GM19463 (cell line): ENCODE measurements at regions not wholly inside any gene's neighbourhood (a gene's known extent, or its start where the extent isn't known, plus 50 kb on each side); places are given as distances from the start of the nearest gene placed in this dataset.

Experiments used
- ATAC-seq: cut with Tn5 transposase; IDR thresholded peaks from one replicate; pipeline ENCODE4 v1.9.1; 2021; ENCODE audit warnings: mild to moderate bottlenecking, moderate library complexity; ENCODE audit not compliant: unreplicated experiment

- ATAC-seq, result no peak
Measured at GRCh38 chr1:65670518-65670917, 122.2 kb upstream of the PDE4B start.

GRCh38 chr1:65674522-65674921 is 118.2 kb upstream of the PDE4B start:
- no peak for ATAC-seq

GRCh38 chr1:65679773-65680172 is 112.9 kb upstream of the PDE4B start:
- ATAC-seq, result no peak

- no peak for ATAC-seq
Measured at GRCh38 chr1:65681096-65681495, 111.6 kb upstream of the PDE4B start.

GRCh38 chr1:65687428-65688214 is 105.1 kb upstream of the PDE4B start:
- peak; percentile 96 for ATAC-seq

GRCh38 chr1:65688215-65688566 is 104.5 kb upstream of the PDE4B start:
- ATAC-seq, result no peak

GRCh38 chr1:65688848-65689247 is 103.8 kb upstream of the PDE4B start:
- no peak for ATAC-seq

- no peak for ATAC-seq
Measured at GRCh38 chr1:65691152-65691900, 101.4 kb upstream of the PDE4B start.

- ATAC-seq, result no peak
Measured at GRCh38 chr1:65691972-65692371, 100.7 kb upstream of the PDE4B start.

- ATAC-seq, result no peak
Measured at GRCh38 chr1:65694126-65694525, 98.6 kb upstream of the PDE4B start.

- no peak for ATAC-seq
Measured at GRCh38 chr1:65694933-65695332, 97.8 kb upstream of the PDE4B start.

- no peak for ATAC-seq
Measured at GRCh38 chr1:65698590-65698989, 94.1 kb upstream of the PDE4B start.

GRCh38 chr1:65703853-65704252 is 88.8 kb upstream of the PDE4B start:
- peak; percentile 65 for ATAC-seq

- ATAC-seq, result peak; percentile 38
Measured at GRCh38 chr1:65704318-65704717, 88.4 kb upstream of the PDE4B start.

- ATAC-seq, result no peak
Measured at GRCh38 chr1:65717815-65718454, 74.8 kb upstream of the PDE4B start.

- ATAC-seq, result no peak
Measured at GRCh38 chr1:65719391-65719790, 73.3 kb upstream of the PDE4B start.

- ATAC-seq, result no peak
Measured at GRCh38 chr1:65722461-65722860, 70.2 kb upstream of the PDE4B start.

GRCh38 chr1:65724151-65724550 is 68.5 kb upstream of the PDE4B start:
- no peak for ATAC-seq

- no peak for ATAC-seq
Measured at GRCh38 chr1:65725064-65725463, 67.6 kb upstream of the PDE4B start.

- ATAC-seq, result no peak
Measured at GRCh38 chr1:65728504-65728903, 64.2 kb upstream of the PDE4B start.

GRCh38 chr1:65729259-65729658 is 63.4 kb upstream of the PDE4B start:
- ATAC-seq, result no peak

GRCh38 chr1:65734979-65735378 is 57.7 kb upstream of the PDE4B start:
- ATAC-seq, result no peak
